ENCODE measurements at regions not wholly inside any gene's neighbourhood (a gene's known extent, or its start where the extent isn't known, plus 50 kb on each side); places are given as distances from the start of the nearest gene placed in this dataset.

DNA sequence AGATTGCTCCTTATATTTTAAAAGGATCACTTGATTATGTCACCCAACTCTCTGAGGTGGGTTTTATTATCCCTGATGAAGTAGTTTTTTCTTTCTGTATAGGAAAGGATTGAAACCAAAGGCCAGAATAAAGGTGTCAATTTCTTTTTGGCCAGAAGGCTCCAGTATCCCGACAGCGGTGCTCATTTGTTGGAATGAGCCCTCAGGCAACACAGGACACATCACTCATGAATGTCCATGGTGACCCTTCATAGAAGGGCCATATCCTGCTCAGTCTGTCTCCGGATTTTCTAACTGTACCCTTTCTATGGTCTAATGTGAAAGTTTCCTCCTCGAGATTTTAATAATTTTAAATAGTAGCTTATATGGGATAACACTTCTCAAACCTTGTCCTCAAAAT lies 171.3 kb upstream of the USP24 start:
- TF ChIP-seq CTCF (conservative IDR thresholded peaks at IDR 0.05 in 1 of 2, IDR thresholded peaks at IDR 0.05 in 1 of 2; ENCODE audit: extremely low read depth in 1 of 2, insufficient read depth in 1 of 2, low read depth in 1 of 2, low read length in 2 of 2) = no peak
- TF ChIP-seq EZH2 (IDR thresholded peaks at IDR 0.05; ENCODE audit: borderline replicate concordance, low read length) = no peak

All from mammary epithelial cell (primary cell).